ENCODE measurements at regions not wholly inside any gene's neighbourhood (a gene's known extent, or its start where the extent isn't known, plus 50 kb on each side); places are given as distances from the start of the nearest gene placed in this dataset.

- no peak for DNase-seq (ENCODE audit: low spot score)
Measured at GRCh38 chr12:114976959-114977358, 293.0 kb upstream of the TBX3 start.

GRCh38 chr12:114976372-114976771, 292.4 kb upstream of the TBX3 start:
- no peak for DNase-seq (ENCODE audit: low spot score)

DNA sequence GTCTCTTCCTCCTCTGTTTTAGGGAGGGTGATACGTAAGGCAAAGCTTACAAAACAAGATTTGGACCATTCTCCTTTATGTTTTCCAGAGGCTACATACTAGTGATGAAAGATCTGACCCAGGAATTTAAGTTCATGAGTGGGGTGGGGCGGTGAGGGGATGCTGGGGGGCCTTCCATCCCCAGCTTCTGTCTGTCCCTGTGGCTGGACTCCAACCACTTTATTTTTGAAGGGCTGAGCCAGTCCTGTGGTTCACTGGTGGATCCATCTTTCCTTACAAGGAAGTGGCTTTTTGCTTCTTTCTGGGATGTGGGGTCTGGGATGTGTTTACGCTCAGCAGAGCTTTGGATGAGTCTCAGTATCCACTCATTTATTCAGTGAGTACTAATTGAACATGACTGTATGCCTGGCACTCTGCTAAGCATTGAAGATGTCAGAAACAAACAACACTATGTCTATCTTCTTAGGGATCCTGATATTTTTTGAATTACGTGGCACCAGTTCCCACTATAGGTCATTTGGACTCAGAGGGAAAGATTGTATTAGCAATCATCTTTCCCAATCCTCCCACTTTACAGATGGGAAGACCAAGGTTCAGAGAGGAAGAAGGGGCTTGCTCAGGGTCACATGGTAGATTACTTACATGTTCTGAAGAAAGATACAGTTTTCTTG, 291.8 kb upstream of the TBX3 start:
- no peak for DNase-seq (ENCODE audit: low spot score)

DNA sequence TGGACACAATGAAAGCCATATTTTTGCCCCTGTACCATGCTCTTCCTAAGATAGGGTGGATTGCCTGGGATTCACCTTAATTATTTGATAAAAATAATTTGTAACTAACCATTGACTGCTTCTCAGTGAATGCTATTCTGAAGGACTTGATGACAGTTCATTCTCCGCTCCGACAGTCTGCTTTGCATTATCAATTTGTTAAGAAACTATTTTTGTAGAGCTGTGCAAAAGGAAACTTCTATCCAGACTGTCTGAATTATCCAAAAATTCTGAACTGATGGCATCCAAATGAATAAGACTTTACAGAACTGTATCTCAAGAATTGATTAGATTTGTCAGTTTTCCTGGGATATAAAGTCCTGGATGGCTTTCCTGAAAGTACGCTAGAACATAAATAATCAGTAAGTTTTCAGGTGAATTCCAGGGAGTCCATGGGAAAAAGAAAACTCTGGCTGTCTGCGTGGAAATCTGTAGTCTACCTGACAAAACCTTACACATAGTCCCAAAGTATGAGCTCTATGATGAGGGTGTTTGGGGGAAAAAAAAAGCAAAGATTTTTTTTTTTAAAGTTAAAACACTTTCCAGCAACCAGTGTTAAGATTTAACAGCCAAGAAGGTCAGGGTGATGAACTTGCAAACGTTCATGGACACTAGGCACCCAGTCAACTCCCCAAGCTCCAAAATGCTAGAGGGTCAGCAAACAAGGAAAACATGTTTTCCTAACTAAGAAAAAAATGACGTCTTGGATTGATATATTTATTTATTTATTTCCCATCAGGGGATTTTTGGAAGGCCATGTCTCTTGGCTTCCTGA, 291.1 kb upstream of the TBX3 start:
- DNase-seq (ENCODE audit: low spot score), result no peak

- no peak for DNase-seq (ENCODE audit: low spot score)
Measured at GRCh38 chr12:114974333-114974732, 290.4 kb upstream of the TBX3 start.

DNA sequence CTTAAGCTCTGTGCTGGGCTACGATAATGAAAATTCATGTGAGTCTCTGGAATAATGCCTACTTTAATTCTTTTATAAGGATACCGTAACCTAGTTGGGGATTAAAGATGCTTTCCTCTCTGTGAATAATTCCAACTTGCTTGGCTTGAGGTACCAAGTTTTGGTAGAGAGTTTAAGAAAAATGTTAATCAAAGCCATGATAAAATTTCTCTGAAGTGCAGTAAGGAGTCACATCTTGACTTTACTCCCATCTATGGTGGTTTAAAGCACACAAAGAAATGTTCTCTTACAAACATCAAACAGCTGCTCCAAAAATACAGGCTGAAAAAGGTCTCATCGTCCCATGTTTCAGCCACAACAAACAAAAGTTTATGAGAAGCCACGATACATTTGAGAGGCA, 284.8 kb upstream of the TBX3 start:
- no peak for DNase-seq (ENCODE audit: low spot score)

DNA sequence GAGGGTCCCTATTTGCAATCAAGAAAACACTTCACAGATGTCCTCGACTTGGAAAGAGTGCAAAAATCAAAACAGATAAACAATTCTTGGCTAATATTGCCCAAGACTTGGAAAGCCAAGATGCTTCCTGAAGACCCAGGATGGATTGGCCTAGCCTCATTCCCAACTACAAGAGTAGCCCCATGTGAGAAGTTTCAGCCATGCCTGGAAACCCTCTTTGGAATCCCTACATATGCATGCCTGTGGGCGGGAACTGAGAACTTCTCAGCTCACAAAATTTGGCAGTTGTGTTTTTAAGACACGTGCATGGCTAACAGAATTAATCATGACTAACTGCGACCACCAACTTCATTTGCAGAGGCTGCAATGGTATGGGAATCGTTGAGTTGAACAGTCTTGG, 283.2 kb upstream of the TBX3 start:
- DNase-seq (ENCODE audit: low spot score), result no peak

DNA sequence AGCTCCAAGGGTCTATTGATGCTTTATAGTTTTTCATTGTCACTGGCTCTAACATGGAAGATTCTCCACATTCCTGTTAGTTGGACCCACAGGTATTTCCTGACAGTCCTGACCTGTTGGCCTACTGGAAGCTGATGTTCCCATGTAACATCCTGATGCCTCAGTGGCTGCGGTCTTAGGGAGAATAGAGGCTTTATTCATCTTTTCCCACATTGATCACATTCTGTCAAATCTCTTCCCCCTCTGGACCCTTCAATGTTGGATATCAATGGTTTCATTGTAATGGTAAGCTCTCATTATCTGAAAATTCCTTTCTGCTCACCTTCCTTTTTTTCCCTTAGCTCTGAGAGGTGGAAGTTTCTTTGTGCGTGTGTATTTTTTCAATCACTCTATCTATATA, 280.9 kb upstream of the TBX3 start:
- DNase-seq (ENCODE audit: low spot score), result no peak

DNA sequence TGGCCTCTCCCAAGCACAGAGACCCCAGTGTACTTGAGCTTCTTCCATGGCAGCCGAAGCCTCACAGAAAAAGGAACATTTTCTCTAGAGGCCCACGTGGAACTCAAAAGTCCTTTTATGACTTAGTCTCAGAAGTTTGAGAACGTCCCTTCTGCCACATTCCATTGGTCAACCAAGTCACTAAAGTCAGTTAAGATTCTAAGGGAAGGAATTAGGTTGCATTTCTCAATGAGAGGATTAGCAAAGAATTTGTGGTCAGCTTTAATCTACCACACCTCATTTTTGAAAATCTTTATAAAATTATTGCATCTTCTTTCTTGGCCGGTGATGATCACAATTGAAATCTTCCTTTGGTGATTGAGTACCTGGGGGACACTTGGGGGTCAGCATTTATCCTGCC, 279.9 kb upstream of the TBX3 start:
- no peak for DNase-seq (ENCODE audit: low spot score)

DNA sequence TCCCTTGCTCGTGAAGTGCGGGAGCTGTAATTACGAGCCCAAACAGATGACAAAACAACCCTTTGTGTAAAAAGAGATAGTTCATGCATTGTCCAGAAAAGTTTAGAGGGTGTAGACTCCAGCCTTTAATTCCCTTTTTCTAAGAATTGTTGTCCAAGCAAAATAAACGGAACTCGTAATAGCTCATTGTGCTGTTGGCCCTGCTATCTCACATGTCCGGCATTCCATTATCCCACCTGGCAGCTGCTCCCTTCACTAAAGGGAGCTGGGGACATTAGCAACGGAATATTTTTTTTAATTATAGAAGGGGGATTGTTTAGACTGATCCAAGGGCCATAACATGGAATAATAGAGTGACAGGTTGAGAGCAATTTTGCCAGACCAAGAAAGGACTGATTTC, 277.5 kb upstream of the TBX3 start:
- no peak for DNase-seq (ENCODE audit: low spot score)

- DNase-seq (ENCODE audit: low spot score), result no peak
Measured at GRCh38 chr12:114958538-114958937, 274.6 kb upstream of the TBX3 start.

- no peak for DNase-seq (ENCODE audit: low spot score)
Measured at GRCh38 chr12:114957225-114957624, 273.2 kb upstream of the TBX3 start.

DNA sequence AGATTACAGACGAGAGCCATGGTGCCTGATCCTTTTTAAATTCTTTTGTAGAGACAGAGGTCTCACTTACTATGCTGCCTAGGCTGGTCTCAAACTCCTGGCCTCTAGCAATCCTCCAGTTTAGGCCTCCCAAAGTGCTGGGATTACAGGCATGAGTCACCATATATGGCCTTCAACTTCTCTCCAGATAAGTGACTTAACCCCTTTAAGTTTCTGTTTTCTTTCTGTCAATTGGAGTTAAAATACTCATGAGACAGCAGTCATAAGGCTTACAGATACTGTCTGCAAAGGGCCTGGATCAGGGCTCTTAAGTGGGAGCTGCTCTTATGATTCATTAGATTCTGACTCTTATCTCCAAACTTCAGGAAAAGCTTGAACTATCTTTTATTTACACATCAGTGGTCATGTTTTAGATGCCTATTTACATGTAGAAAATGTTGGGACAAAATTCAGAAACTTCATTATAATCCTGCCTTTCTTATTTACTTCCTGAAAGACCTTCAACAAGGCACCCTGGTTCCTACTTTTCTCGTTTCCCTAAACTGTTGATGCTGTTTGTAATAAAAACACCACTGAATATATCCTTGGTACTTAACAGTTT, 271.5 kb upstream of the TBX3 start:
- DNase-seq (ENCODE audit: low spot score), result no peak

- no peak for DNase-seq (ENCODE audit: low spot score)
Measured at GRCh38 chr12:114954511-114955055, 270.6 kb upstream of the TBX3 start.

DNA sequence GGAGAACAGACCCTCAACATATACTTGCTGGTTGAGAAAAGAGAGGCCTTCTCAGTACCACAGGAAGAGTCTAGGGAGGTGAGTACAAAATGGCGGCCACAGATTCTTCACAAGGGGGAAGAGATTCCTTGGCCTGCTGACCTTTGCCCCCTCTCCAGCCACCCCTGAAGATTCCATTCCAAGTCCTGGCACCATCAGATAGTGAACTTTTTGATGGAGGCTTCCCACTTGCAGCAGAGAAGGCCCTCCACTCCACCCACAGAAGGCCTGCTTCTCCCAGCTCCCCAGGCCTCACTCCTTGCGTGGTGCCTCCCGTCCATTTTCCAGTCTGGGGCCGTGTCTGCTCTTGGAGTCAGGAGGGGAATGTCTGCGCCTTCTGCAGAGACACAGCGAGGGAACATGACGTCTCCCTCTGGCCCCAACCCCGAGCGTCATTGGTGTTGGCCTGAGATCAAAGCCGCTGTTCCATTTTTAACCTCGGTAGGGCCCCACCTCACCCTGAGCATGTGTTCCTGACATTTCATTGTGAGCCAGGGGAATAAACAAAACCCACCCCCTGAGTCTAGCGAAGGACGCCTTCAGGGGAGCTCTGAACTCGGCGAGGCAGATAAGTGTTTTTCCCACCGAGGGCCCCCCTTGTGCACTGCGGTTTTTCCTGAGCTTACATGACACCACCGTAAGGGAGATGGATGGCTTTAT, 268.7 kb upstream of the TBX3 start:
- no peak for DNase-seq (ENCODE audit: low spot score)

DNA sequence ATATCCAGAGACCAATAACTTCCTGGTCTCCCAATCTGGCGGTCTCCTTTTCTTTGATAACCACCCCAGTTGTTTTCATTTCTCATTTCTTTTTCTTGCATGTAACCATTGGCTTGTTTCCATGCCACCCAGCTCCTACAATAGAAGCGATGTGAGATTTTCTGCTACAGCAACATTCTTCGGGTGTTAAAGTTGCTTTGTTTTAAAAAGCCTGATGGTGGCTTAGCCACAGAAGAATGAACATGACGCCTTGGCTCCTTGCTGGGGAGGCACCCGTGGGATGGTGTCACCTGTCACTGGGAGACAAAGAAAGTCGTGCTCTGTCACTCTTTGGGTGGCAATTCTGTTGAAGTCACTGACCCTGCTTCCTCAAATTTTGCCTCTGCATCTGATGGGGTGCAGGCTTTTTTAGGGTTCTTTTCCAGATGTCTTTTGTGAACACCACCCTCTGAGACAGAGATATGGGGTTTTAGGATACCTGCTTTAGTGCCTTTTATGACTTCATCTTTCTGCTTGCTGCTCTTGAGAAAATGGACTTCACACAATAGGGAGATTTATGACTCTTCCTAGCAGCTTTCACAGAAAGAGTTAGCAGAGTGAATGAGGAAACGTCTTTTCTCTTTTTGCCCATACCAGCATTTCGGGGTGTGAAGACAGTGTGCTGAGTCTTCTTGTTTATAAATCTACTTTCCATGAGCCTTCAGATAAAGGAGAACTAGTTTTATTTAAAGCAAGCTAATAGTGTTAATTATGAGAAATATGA, 265.3 kb upstream of the TBX3 start:
- DNase-seq (ENCODE audit: low spot score), result no peak

DNA sequence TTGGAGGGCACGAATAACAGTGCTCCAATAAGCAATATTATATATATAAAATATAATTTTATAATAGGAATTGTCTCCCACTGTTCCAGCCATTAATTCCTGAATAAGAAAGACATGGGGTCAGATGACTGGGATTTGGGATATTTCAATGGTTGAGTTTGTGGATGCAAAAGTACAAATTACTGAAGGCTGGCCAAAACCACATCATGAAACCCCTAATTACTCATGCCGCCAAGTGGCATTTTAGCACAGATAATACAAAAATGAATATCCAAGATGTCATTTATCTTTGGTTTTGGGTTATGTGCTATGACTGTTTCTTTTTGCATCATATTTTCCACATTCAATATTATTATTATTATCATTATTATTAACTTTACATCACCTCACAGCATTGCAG, 261.4 kb upstream of the TBX3 start:
- DNase-seq (ENCODE audit: low spot score), result no peak

- DNase-seq (ENCODE audit: low spot score), result no peak
Measured at GRCh38 chr12:114944736-114945135, 260.8 kb upstream of the TBX3 start.

DNA sequence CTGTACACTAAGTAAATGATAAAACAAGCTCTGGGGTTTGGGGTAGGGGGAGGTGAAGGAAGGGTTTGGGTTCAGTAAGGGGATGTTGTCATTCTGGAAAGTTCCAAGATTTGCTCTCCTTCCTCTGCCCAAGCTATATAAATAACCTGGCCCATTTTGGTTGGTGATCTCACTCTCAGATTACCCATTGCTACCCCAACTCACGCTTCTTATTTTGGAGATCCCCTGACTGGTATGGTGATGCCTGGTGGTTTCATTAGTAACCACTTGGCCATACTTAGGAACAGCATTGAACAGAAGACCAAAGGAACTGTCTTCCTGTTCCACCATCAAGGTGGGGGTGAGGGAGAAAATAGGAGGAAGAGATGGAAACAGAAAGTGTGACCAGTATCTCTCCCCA, 259.6 kb upstream of the TBX3 start:
- DNase-seq (ENCODE audit: low spot score), result no peak

GRCh38 chr12:114938487-114939210, 254.7 kb upstream of the TBX3 start:
- no peak for DNase-seq (ENCODE audit: low spot score)

Data from iPS-NIHi11 (cell line).